ENCODE measurements at regions not wholly inside any gene's neighbourhood (a gene's known extent, or its start where the extent isn't known, plus 50 kb on each side); places are given as distances from the start of the nearest gene placed in this dataset.

DNA sequence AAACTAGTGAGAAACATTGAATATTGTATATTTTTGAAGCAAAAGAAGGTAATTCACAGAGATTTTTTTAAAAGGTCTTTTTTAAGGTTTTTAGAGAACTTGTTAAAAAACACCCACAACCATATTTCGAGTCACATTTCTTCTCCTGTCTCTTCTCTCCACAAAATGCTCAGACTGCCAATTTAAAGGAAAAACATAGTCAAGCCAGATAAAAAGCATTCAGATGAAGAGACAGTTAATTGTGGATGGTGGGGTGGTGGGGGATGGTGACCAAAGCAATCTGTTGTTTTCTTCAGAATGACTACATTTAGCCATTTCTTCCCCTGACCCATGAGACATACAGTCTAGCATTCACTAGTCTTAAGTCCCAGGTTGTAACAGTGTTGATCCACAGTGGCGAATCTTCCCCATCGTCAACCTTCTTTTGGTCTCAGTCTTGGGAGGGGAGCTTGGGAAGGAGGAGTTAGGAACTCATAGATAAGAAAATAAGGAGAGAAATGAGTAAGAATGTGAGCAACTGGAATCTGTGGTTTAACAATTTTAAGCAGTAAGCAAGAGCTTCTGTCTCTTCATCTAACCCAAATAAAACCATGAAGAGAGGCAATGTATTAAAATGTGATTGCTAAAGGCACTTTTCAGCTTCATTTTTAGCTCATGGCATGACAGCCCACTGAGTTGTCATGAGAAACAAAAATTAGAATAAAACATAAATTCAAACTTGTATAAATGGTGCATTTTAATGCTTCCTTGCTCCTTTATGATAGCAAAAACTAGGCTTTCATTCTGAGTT, 413.7 kb upstream of the FSHR start:
- DNase-seq: no peak
- H3K36me3 ChIP-seq (replicated peaks in 1 of 2; ENCODE audit: control insufficient read depth in 1 of 2, insufficient read depth in 2 of 2, low read length in 2 of 2): no peaks in the 10 kb centered on the region
- no CpG with 5 or more reads among the region's 3 CpGs for WGBS (ENCODE audit: insufficient coverage)
- no peak overlapping the region for H3K27ac ChIP-seq (ENCODE audit: low read depth in 1 of 2, low read length in 2 of 2)
- Mint-ChIP-seq H3K27me3 (ENCODE audit: low read depth in 3 of 3) (no peaks in the 10 kb centered on the region), H3K36me3 (no peaks in the 10 kb centered on the region), H3K9me3 (peaks cover 0 to 2% (median 0%) of the 10 kb centered on the region in 7 donors), H3K4me1 (no peaks in the 10 kb centered on the region), H3K4me3 (no peak overlapping the region), H3K27ac (no peak overlapping the region)
- no peak overlapping the region for H2AFZ ChIP-seq (ENCODE audit: insufficient read depth, low read depth, low read length, poor library complexity, severe bottlenecking)
- TF ChIP-seq, protein P1, sequence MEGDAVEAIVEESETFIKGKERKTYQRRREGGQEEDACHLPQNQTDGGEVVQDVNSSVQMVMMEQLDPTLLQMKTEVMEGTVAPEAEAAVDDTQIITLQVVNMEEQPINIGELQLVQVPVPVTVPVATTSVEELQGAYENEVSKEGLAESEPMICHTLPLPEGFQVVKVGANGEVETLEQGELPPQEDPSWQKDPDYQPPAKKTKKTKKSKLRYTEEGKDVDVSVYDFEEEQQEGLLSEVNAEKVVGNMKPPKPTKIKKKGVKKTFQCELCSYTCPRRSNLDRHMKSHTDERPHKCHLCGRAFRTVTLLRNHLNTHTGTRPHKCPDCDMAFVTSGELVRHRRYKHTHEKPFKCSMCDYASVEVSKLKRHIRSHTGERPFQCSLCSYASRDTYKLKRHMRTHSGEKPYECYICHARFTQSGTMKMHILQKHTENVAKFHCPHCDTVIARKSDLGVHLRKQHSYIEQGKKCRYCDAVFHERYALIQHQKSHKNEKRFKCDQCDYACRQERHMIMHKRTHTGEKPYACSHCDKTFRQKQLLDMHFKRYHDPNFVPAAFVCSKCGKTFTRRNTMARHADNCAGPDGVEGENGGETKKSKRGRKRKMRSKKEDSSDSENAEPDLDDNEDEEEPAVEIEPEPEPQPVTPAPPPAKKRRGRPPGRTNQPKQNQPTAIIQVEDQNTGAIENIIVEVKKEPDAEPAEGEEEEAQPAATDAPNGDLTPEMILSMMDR (IDR thresholded peaks at IDR 0.05): no peak
- no peaks in the 10 kb centered on the region for H3K9me3 ChIP-seq (replicated peaks in 1 of 2; ENCODE audit: control insufficient read depth in 1 of 2, insufficient read depth in 1 of 2, low read length in 2 of 2)
- no peaks in the 10 kb centered on the region for H4K20me1 ChIP-seq (ENCODE audit: insufficient read depth, low read length)
- no peaks in the 10 kb centered on the region for H3K4me1 ChIP-seq (ENCODE audit: control insufficient read depth in 1 of 2, insufficient read depth in 2 of 2, low read length in 2 of 2)
- H3K9ac ChIP-seq (ENCODE audit: insufficient read depth, low read length, poor library complexity, severe bottlenecking): no peak overlapping the region
- no peak overlapping the region for H3K4me2 ChIP-seq (replicated peaks; ENCODE audit: extremely low read depth, low read length, poor library complexity, severe bottlenecking)
- H3K79me2 ChIP-seq (ENCODE audit: insufficient read depth, low read length): no peaks in the 10 kb centered on the region
- intact Hi-C loops (cut with micrococcal nuclease): no loop called here
- H3K4me3 ChIP-seq (replicated peaks in 1 of 3; ENCODE audit: low read depth in 2 of 3, low read length in 3 of 3): no peak overlapping the region
- H3K27me3 ChIP-seq (ENCODE audit: control insufficient read depth in 2 of 2, insufficient read depth in 2 of 2, low read length in 2 of 2): no peaks in the 10 kb centered on the region

DNA sequence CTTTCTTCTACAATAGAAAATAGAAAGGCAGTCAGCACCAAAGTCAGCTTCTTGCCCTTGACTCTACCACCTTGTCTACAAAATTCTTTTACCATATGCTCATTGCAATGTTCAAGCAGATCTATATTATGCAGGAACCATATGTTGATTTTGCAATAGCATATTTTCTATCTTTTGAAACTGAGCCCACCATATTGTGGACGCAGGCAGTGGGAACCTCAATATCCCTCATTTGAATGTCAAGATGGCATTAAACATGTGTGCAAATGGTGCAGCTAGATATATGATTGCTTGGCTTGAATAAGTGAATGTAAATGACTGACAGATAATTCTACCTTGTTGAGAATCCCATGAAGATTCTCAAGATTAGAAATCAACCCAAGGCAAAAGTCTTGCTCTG, 412.7 kb upstream of the FSHR start:
- Histone ChIP-seq H3K36me3 (replicated peaks in 1 of 2; ENCODE audit: control insufficient read depth in 1 of 2, insufficient read depth in 2 of 2, low read length in 2 of 2) (no peaks in the 10 kb centered on the region), H3K4me1 (ENCODE audit: control insufficient read depth in 1 of 2, insufficient read depth in 2 of 2, low read length in 2 of 2) (no peaks in the 10 kb centered on the region), H2AFZ (ENCODE audit: insufficient read depth, low read depth, low read length, poor library complexity, severe bottlenecking) (no peak overlapping the region), H3K27ac (ENCODE audit: low read depth in 1 of 2, low read length in 2 of 2) (no peak overlapping the region), H4K20me1 (ENCODE audit: insufficient read depth, low read length) (no peaks in the 10 kb centered on the region), H3K4me2 (replicated peaks; ENCODE audit: extremely low read depth, low read length, poor library complexity, severe bottlenecking) (no peak overlapping the region), H3K4me3 (replicated peaks in 1 of 3; ENCODE audit: low read depth in 2 of 3, low read length in 3 of 3) (no peak overlapping the region), H3K9me3 (replicated peaks in 1 of 2; ENCODE audit: control insufficient read depth in 1 of 2, insufficient read depth in 1 of 2, low read length in 2 of 2) (no peaks in the 10 kb centered on the region), H3K9ac (ENCODE audit: insufficient read depth, low read length, poor library complexity, severe bottlenecking) (no peak overlapping the region), H3K27me3 (ENCODE audit: control insufficient read depth in 2 of 2, insufficient read depth in 2 of 2, low read length in 2 of 2) (no peaks in the 10 kb centered on the region), H3K79me2 (ENCODE audit: insufficient read depth, low read length) (no peaks in the 10 kb centered on the region)
- Mint-ChIP-seq H3K27me3 (ENCODE audit: low read depth in 3 of 3) (no peaks in the 10 kb centered on the region), H3K27ac (no peak overlapping the region), H3K4me1 (no peaks in the 10 kb centered on the region), H3K9me3 (peaks cover 0 to 2% (median 0%) of the 10 kb centered on the region in 7 donors), H3K36me3 (no peaks in the 10 kb centered on the region), H3K4me3 (no peak overlapping the region)
- intact Hi-C loops (cut with micrococcal nuclease): no loop called here
- no CpG with 5 or more reads among the region's 1 CpG for WGBS (ENCODE audit: insufficient coverage)
- TF ChIP-seq, protein P1 (IDR thresholded peaks at IDR 0.05): no peak
- DNase-seq: no peak

Data from CD14-positive monocyte (primary cell).